HEK293 (cell line): ENCODE measurements at regions not wholly inside any gene's neighbourhood (a gene's known extent, or its start where the extent isn't known, plus 50 kb on each side); places are given as distances from the start of the nearest gene placed in this dataset.
A peak's percentile ranks its signal among the peaks of the same experiment; 100 is the strongest.

Source experiments
- CTCF ChIA-PET: fragments of 350-600 bp; formaldehyde crosslinking; extraction: SDS; loops from one replicate; lab custom pipeline; 2021; ENCODE audit warnings: antibody characterized with exemption; lab: Yijun Ruan, JAX
- POLR2A ChIA-PET: fragments of 300-600 bp; formaldehyde crosslinking; extraction: SDS; loops from one replicate; lab custom pipeline; 2020; ENCODE audit warnings: antibody characterized with exemption, inconsistent platforms; lab: Yijun Ruan, JAX
- H3K27ac ChIP-seq: fragments of 200-500 bp; sonication (Bioruptor generic); 2 replicates; pipeline ENCODE4 v1.5.1; 2014; ENCODE audit warnings: low read depth, low read length, control low read depth, inconsistent platforms; ENCODE audit errors: extremely low read depth
- H3K36me3 ChIP-seq, 2 experiments: fragments of 200-500 bp in 1 of 2; sonication (Bioruptor generic) in 1 of 2; 1 replicate in 1 of 2; 2 replicates in 1 of 2; pipeline ENCODE4 v1.5.1; 2014 to 2017; ENCODE audit warnings: inconsistent platforms in 2 of 2, low read length in 2 of 2; ENCODE audit not compliant: control insufficient read depth in 2 of 2, insufficient read depth in 1 of 2
- H3K4me1 ChIP-seq: fragments of 200-500 bp; sonication (Bioruptor generic); 2 replicates; pipeline ENCODE4 v1.5.1; 2014; ENCODE audit warnings: mild to moderate bottlenecking, low read length, inconsistent platforms; ENCODE audit not compliant: control insufficient read depth, insufficient read depth
- H3K4me3 ChIP-seq: 2 replicates; pipeline ENCODE4 v1.5.1; 2011; ENCODE audit warnings: low read depth, mild to moderate bottlenecking, control low read depth, low read length, moderate library complexity
- H3K9me3 ChIP-seq: fragments of 200-500 bp; sonication (Bioruptor generic); 2 replicates; pipeline ENCODE4 v1.5.1; 2014; ENCODE audit warnings: low read depth, low read length, inconsistent platforms; ENCODE audit not compliant: control insufficient read depth, insufficient read depth
- GLI4 ChIP-seq: fragments of 450-650 bp; formaldehyde crosslinking; IDR thresholded peaks from 2 replicates; pipeline ENCODE4 v1.5.1; 2016; ENCODE audit warnings: missing biosample characterization, missing genetic modification characterization
- SALL2 ChIP-seq: fragments of 450-650 bp; formaldehyde crosslinking; IDR thresholded peaks from 2 replicates; pipeline ENCODE4 v1.5.0; 2017; ENCODE audit warnings: missing biosample characterization, mild to moderate bottlenecking, missing genetic modification characterization, borderline replicate concordance
- SETDB1 ChIP-seq: IDR thresholded peaks from one replicate; pipeline ENCODE4 v1.6.1; 2017; ENCODE audit warnings: mild to moderate bottlenecking, low read length, moderate library complexity, mixed read lengths; ENCODE audit not compliant: insufficient read length
- WT1 ChIP-seq: fragments of 450-650 bp; formaldehyde crosslinking; IDR thresholded peaks from 2 replicates; pipeline ENCODE4 v1.5.1; 2016; ENCODE audit warnings: missing biosample characterization, missing genetic modification characterization
- ZBTB7A ChIP-seq: fragments of 450-650 bp; formaldehyde crosslinking; IDR thresholded peaks from 2 replicates; pipeline ENCODE4 v1.5.1; 2016; ENCODE audit warnings: low read depth, missing biosample characterization, missing genetic modification characterization
- ZFP69B ChIP-seq: fragments of 450-650 bp; formaldehyde crosslinking; IDR thresholded peaks from 2 replicates; pipeline ENCODE4 v1.5.1; 2016; ENCODE audit warnings: missing biosample characterization, missing genetic modification characterization
- ZNF138 ChIP-seq: fragments of 450-650 bp; formaldehyde crosslinking; IDR thresholded peaks from 2 replicates; pipeline ENCODE4 v1.5.1; 2016; ENCODE audit warnings: missing biosample characterization, missing genetic modification characterization, borderline replicate concordance
- ZNF239 ChIP-seq: fragments of 450-650 bp; formaldehyde crosslinking; IDR thresholded peaks from 2 replicates; pipeline ENCODE4 v1.5.1; 2016; ENCODE audit warnings: missing biosample characterization, missing genetic modification characterization
- ZNF324 ChIP-seq: fragments of 450-650 bp; formaldehyde crosslinking; IDR thresholded peaks from 2 replicates; pipeline ENCODE4 v1.5.1; 2016; ENCODE audit warnings: missing biosample characterization, missing genetic modification characterization
- ZNF404 ChIP-seq: fragments of 450-650 bp; formaldehyde crosslinking; IDR thresholded peaks from 2 replicates; pipeline ENCODE4 v1.5.1; 2017; ENCODE audit warnings: missing biosample characterization, missing genetic modification characterization
- ZNF48 ChIP-seq: fragments of 450-650 bp; formaldehyde crosslinking; IDR thresholded peaks from 2 replicates; pipeline ENCODE4 v1.5.1; 2016; ENCODE audit warnings: missing biosample characterization, missing genetic modification characterization
- ZNF529 ChIP-seq: fragments of 450-650 bp; formaldehyde crosslinking; IDR thresholded peaks from 2 replicates; pipeline ENCODE4 v1.5.1; 2017; ENCODE audit warnings: missing genetic modification characterization, missing biosample characterization; ENCODE audit not compliant: insufficient replicate concordance
- TF ChIP-seq, protein P1 (sequence below): fragments of 450-650 bp; formaldehyde crosslinking; IDR thresholded peaks from 2 replicates; pipeline ENCODE4 v1.5.1; 2016; ENCODE audit warnings: missing biosample characterization, missing genetic modification characterization, low read depth
- TF ChIP-seq, protein P2 (sequence below): fragments of 450-650 bp; formaldehyde crosslinking; IDR thresholded peaks from 2 replicates; pipeline ENCODE4 v1.5.1; 2017; ENCODE audit warnings: missing biosample characterization, missing genetic modification characterization
- TF ChIP-seq, protein P3 (sequence below): fragments of 450-650 bp; formaldehyde crosslinking; IDR thresholded peaks from 2 replicates; pipeline ENCODE4 v1.5.1; 2017; ENCODE audit warnings: missing biosample characterization, missing genetic modification characterization
- TF ChIP-seq, protein P4 (sequence below): fragments of 450-650 bp; formaldehyde crosslinking; IDR thresholded peaks from 2 replicates; pipeline ENCODE4 v1.5.1; 2016; ENCODE audit warnings: missing biosample characterization, missing genetic modification characterization
- TF ChIP-seq, protein P5 (sequence below): IDR thresholded peaks from 2 replicates; pipeline ENCODE4 v1.6.1; 2011; ENCODE audit warnings: mild to moderate bottlenecking, low read depth, low read length, borderline replicate concordance
- TF ChIP-seq, protein P6 (sequence below): fragments of 450-650 bp; formaldehyde crosslinking; IDR thresholded peaks from 2 replicates; pipeline ENCODE4 v1.5.1; 2016; ENCODE audit warnings: missing biosample characterization, missing genetic modification characterization

DNA sequence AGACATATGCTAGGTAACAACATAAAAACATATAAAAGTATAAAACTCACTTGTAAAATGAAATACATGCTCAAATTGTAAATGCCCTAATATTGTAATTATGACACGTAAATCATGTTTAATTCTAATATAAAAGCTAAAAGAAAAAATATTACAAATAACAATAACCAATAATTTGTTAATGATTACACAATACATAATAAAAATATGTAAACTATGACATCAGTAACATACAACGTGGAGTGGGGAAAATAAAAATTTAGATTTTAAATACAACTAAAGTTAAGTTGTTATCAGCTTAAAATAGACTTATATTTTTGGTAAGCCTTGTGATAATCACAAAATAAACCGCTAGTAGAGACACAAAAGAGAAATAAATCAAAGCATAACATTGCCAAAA is 376.4 kb downstream of the BRINP2 start:
- no peaks in the 10 kb centered on the region for H3K36me3 ChIP-seq
- H3K4me1 ChIP-seq = no peaks in the 10 kb centered on the region
- H3K4me3 ChIP-seq = no peak overlapping the region
- no peak overlapping the region for H3K27ac ChIP-seq
- TF ChIP-seq ZFP69B = no peak
- TF ChIP-seq GLI4 (tag by site-specific recombination) = no peak
- TF ChIP-seq, protein P1, sequence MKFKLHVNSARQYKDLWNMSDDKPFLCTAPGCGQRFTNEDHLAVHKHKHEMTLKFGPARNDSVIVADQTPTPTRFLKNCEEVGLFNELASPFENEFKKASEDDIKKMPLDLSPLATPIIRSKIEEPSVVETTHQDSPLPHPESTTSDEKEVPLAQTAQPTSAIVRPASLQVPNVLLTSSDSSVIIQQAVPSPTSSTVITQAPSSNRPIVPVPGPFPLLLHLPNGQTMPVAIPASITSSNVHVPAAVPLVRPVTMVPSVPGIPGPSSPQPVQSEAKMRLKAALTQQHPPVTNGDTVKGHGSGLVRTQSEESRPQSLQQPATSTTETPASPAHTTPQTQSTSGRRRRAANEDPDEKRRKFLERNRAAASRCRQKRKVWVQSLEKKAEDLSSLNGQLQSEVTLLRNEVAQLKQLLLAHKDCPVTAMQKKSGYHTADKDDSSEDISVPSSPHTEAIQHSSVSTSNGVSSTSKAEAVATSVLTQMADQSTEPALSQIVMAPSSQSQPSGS (tag by site-specific recombination) = peak; percentile 62; the same call in 1 of the 2 replicates
- TF ChIP-seq ZNF48 (tag by site-specific recombination) = no peak
- TF ChIP-seq, all 188 proteins: peak for 1
- ChIA-PET POLR2A (no interaction called here), CTCF (no interaction called here)
- no peaks in the 10 kb centered on the region for H3K9me3 ChIP-seq

DNA sequence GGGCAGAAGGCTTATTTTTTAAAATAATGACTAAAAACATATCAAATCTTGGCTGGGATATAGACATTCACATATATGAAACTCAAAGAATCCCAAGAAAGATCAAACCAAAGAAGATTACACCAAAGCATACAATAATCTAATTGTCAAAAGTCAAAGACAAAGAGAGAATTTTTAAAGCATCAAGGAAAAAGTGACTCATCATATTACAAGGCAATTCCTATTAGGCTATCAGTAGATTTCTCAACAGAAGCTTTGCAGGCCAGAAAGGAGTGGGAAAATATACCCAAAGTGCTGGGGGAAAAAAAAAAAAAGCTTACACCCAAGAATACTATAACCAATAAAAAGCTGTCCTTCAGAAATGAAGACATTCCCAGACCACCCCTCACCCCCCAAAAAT is 375.6 kb downstream of the BRINP2 start:
- POLR2A ChIA-PET = no interaction called here
- TF ChIP-seq WT1 (tag by site-specific recombination) (no peak), ZNF404 (tag by site-specific recombination) (no peak), ZNF324 (tag by site-specific recombination) (no peak), ZBTB7A (tag by site-specific recombination) (no peak), ZNF529 (no peak), ZNF138 (tag by site-specific recombination) (no peak), SETDB1 (no peak), ZNF239 (no peak), SALL2 (no peak)
- TF ChIP-seq, protein P2, sequence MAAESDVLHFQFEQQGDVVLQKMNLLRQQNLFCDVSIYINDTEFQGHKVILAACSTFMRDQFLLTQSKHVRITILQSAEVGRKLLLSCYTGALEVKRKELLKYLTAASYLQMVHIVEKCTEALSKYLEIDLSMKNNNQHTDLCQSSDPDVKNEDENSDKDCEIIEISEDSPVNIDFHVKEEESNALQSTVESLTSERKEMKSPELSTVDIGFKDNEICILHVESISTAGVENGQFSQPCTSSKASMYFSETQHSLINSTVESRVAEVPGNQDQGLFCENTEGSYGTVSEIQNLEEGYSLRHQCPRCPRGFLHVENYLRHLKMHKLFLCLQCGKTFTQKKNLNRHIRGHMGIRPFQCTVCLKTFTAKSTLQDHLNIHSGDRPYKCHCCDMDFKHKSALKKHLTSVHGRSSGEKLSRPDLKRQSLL (tag by site-specific recombination) = no peak
- TF ChIP-seq, protein P3, sequence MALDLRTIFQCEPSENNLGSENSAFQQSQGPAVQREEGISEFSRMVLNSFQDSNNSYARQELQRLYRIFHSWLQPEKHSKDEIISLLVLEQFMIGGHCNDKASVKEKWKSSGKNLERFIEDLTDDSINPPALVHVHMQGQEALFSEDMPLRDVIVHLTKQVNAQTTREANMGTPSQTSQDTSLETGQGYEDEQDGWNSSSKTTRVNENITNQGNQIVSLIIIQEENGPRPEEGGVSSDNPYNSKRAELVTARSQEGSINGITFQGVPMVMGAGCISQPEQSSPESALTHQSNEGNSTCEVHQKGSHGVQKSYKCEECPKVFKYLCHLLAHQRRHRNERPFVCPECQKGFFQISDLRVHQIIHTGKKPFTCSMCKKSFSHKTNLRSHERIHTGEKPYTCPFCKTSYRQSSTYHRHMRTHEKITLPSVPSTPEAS = no peak
- TF ChIP-seq, protein P4, sequence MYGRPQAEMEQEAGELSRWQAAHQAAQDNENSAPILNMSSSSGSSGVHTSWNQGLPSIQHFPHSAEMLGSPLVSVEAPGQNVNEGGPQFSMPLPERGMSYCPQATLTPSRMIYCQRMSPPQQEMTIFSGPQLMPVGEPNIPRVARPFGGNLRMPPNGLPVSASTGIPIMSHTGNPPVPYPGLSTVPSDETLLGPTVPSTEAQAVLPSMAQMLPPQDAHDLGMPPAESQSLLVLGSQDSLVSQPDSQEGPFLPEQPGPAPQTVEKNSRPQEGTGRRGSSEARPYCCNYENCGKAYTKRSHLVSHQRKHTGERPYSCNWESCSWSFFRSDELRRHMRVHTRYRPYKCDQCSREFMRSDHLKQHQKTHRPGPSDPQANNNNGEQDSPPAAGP (tag by site-specific recombination) = no peak
- TF ChIP-seq, protein P5, sequence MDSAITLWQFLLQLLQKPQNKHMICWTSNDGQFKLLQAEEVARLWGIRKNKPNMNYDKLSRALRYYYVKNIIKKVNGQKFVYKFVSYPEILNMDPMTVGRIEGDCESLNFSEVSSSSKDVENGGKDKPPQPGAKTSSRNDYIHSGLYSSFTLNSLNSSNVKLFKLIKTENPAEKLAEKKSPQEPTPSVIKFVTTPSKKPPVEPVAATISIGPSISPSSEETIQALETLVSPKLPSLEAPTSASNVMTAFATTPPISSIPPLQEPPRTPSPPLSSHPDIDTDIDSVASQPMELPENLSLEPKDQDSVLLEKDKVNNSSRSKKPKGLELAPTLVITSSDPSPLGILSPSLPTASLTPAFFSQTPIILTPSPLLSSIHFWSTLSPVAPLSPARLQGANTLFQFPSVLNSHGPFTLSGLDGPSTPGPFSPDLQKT = no peak
- TF ChIP-seq, protein P6, sequence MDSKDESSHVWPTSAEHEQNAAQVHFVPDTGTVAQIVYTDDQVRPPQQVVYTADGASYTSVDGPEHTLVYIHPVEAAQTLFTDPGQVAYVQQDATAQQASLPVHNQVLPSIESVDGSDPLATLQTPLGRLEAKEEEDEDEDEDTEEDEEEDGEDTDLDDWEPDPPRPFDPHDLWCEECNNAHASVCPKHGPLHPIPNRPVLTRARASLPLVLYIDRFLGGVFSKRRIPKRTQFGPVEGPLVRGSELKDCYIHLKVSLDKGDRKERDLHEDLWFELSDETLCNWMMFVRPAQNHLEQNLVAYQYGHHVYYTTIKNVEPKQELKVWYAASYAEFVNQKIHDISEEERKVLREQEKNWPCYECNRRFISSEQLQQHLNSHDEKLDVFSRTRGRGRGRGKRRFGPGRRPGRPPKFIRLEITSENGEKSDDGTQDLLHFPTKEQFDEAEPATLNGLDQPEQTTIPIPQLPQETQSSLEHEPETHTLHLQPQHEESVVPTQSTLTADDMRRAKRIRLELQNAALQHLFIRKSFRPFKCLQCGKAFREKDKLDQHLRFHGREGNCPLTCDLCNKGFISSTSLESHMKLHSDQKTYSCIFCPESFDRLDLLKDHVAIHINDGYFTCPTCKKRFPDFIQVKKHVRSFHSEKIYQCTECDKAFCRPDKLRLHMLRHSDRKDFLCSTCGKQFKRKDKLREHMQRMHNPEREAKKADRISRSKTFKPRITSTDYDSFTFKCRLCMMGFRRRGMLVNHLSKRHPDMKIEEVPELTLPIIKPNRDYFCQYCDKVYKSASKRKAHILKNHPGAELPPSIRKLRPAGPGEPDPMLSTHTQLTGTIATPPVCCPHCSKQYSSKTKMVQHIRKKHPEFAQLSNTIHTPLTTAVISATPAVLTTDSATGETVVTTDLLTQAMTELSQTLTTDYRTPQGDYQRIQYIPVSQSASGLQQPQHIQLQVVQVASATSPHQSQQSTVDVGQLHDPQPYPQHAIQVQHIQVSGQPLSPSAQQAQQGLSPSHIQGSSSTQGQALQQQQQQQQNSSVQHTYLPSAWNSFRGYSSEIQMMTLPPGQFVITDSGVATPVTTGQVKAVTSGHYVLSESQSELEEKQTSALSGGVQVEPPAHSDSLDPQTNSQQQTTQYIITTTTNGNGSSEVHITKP (tag by site-specific recombination) = no peak
- CTCF ChIA-PET = interaction anchor here (0.6 kb wide), 1 partner anchor 77 kb away, joined by 4 read pairs; no protein-coding TSS in a partner anchor

More for the DNA sequence above, 375.6 kb downstream of the BRINP2 start:
- Histone ChIP-seq H3K4me3 (no peak overlapping the region), H3K36me3 (no peaks in the 10 kb centered on the region), H3K9me3 (no peaks in the 10 kb centered on the region), H3K27ac (no peak overlapping the region), H3K4me1 (no peaks in the 10 kb centered on the region)
